Parathyroid adenoma (tissue), 2 donors: ENCODE measurements at regions not wholly inside any gene's neighbourhood (a gene's known extent, or its start where the extent isn't known, plus 50 kb on each side); places are given as distances from the start of the nearest gene placed in this dataset.

Experiments
- H2AFZ ChIP-seq: fragments of 300-600 bp; sonication (generic); one replicate; pipeline ENCODE4 v1.7.0; 2017; ENCODE audit warnings: antibody characterized with exemption, mild to moderate bottlenecking
- H3K27ac ChIP-seq: fragments of 300-600 bp; sonication (generic); one replicate; pipeline ENCODE4 v1.7.0; 2017
- H3K27me3 ChIP-seq: fragments of 300-600 bp; sonication (generic); one replicate; pipeline ENCODE4 v1.7.0; 2017; ENCODE audit warnings: low read length; ENCODE audit not compliant: control insufficient read depth, insufficient read depth
- H3K36me3 ChIP-seq: fragments of 300-600 bp; sonication (generic); one replicate; pipeline ENCODE4 v1.7.0; 2017; ENCODE audit warnings: low read length; ENCODE audit not compliant: control insufficient read depth, insufficient read depth
- H3K4me1 ChIP-seq: fragments of 300-600 bp; sonication (generic); one replicate; pipeline ENCODE4 v1.7.0; 2017; ENCODE audit warnings: control low read depth
- H3K4me2 ChIP-seq: fragments of 300-600 bp; sonication (generic); one replicate; pipeline ENCODE4 v1.7.0; 2017; ENCODE audit warnings: low read length
- H3K4me3 ChIP-seq: fragments of 300-600 bp; sonication (generic); one replicate; pipeline ENCODE4 v1.7.0; 2017; ENCODE audit warnings: low read depth, low read length
- H3K79me2 ChIP-seq: fragments of 300-600 bp; sonication (generic); one replicate; pipeline ENCODE4 v1.7.0; 2017; ENCODE audit warnings: control low read depth
- H3K9ac ChIP-seq: fragments of 300-600 bp; sonication (generic); one replicate; pipeline ENCODE4 v1.7.0; 2017; ENCODE audit warnings: mild to moderate bottlenecking
- H3K9me3 ChIP-seq: fragments of 300-600 bp; sonication (generic); one replicate; pipeline ENCODE4 v1.7.0; 2017; ENCODE audit warnings: low read length; ENCODE audit not compliant: control insufficient read depth
- TF ChIP-seq, protein P1 (sequence below): fragments of 300-600 bp; sonication (generic); IDR thresholded peaks from one replicate; pipeline ENCODE4 v1.7.0; 2017; ENCODE audit warnings: antibody characterized with exemption, mild to moderate bottlenecking
- donor health status: primary hyperparathyroidism.

DNA sequence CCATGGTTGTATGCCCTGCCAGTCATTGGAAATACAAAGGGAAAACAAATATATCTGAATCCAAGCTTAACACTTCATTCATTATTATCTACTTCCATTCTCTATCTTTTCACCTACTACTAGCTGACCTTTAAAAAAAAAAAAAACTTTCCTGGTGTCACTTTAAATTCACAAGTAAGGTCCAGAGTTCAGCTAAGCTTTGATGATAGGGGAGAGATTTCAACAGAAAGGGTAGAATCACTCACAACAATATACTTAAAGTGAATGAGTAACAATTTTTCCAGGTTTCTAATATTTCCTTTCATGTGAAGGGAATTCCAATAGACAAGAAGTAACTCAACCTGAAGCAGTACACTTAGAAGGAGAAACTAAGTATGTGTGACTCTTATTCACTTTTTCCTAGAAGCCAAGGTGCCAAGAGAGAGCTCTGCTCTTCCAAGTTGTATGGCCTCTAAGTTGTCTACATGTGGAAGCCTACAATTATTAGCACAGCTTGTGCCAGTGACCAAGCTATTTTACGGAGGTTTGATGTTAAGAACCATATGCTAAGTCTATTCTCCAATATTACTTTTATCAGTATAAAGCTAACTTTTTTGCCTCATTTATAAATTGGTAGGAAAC is 371.7 kb downstream of the TENT5A start:
- Histone ChIP-seq H3K9ac (no peak overlapping the region), H3K27me3 (no peaks in the 10 kb centered on the region), H3K27ac (no peak overlapping the region), H3K4me1 (no peaks in the 10 kb centered on the region), H3K4me3 (no peak overlapping the region), H3K79me2 (no peaks in the 10 kb centered on the region), H2AFZ (no peak overlapping the region), H3K9me3 (no peaks in the 10 kb centered on the region), H3K36me3 (no peaks in the 10 kb centered on the region), H3K4me2 (no peak overlapping the region)
- TF ChIP-seq, protein P1, sequence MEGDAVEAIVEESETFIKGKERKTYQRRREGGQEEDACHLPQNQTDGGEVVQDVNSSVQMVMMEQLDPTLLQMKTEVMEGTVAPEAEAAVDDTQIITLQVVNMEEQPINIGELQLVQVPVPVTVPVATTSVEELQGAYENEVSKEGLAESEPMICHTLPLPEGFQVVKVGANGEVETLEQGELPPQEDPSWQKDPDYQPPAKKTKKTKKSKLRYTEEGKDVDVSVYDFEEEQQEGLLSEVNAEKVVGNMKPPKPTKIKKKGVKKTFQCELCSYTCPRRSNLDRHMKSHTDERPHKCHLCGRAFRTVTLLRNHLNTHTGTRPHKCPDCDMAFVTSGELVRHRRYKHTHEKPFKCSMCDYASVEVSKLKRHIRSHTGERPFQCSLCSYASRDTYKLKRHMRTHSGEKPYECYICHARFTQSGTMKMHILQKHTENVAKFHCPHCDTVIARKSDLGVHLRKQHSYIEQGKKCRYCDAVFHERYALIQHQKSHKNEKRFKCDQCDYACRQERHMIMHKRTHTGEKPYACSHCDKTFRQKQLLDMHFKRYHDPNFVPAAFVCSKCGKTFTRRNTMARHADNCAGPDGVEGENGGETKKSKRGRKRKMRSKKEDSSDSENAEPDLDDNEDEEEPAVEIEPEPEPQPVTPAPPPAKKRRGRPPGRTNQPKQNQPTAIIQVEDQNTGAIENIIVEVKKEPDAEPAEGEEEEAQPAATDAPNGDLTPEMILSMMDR = no peak

DNA sequence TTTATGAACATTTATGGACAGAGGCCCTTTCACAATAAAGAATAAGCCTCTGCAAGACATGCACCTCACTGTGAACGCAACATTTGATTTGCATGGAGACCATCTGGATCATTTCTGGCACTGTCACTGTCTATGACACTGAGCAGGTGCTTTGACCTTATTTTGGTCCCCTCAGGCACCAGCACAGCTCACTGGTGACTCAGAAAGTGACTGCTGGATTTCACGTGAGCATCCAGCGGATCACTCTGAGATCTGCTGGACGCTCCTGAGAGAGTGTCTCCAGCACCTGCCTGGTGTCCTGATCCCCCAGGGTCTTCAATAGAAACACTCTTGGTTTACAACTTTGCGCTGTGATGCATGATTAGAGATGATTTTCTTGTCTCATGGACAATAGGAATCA is 375.7 kb downstream of the TENT5A start:
- no peak overlapping the region for H3K9ac ChIP-seq
- H2AFZ ChIP-seq = no peak overlapping the region
- H3K4me3 ChIP-seq = no peak overlapping the region
- no peak overlapping the region for H3K4me2 ChIP-seq
- no peaks in the 10 kb centered on the region for H3K27me3 ChIP-seq
- no peaks in the 10 kb centered on the region for H3K36me3 ChIP-seq
- H3K9me3 ChIP-seq = no peaks in the 10 kb centered on the region
- TF ChIP-seq, protein P1 = no peak
- no peak overlapping the region for H3K27ac ChIP-seq
- H3K79me2 ChIP-seq = no peaks in the 10 kb centered on the region
- H3K4me1 ChIP-seq = no peaks in the 10 kb centered on the region

DNA sequence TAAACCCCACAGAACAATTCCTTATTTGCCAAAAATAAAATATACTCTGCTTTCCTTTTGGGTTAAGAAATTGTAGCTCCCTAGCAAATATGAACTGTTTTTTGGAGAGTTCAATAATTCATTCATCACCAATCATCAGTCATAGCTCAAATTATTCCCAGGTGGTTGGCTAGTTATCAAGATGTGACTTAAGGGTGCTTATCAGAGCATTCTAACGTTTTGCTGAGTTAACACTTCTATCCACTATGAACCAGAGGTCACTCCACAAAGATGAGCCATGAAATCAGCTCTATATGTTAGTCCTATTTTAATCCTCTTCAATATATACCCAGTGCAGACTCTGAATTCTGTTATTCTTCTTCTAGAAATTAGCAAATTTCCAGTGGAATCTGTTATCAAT is 379.1 kb downstream of the TENT5A start:
- no peak overlapping the region for H3K4me3 ChIP-seq
- no peaks in the 10 kb centered on the region for H3K79me2 ChIP-seq
- TF ChIP-seq, protein P1 = no peak
- H2AFZ ChIP-seq = no peak overlapping the region
- no peaks in the 10 kb centered on the region for H3K36me3 ChIP-seq
- H3K9ac ChIP-seq = no peak overlapping the region
- H3K27ac ChIP-seq = no peak overlapping the region
- no peaks in the 10 kb centered on the region for H3K4me1 ChIP-seq
- no peak overlapping the region for H3K4me2 ChIP-seq
- no peaks in the 10 kb centered on the region for H3K9me3 ChIP-seq
- H3K27me3 ChIP-seq = no peaks in the 10 kb centered on the region

DNA sequence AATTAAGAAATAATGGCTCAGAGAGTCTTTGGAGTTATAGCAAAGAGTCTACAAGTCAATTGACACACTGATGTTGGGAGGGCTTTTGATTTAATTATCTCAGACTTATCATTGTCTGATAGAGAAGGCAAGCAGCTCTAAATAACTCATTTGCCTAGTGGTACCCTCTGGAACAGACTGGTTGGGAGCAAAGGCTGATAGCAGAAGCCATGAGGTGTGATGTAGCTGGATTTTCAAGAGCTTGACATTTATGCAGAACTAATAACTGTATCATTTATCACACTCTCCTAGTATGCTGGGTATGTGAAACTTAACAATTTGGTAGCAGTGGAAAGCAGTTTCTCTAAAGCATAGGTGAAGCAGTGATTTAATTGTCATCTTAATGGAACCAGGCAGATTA is 380.6 kb downstream of the TENT5A start:
- Histone ChIP-seq H3K27ac (no peak overlapping the region), H3K4me1 (no peaks in the 10 kb centered on the region), H3K79me2 (no peaks in the 10 kb centered on the region), H3K9ac (no peak overlapping the region), H3K27me3 (no peaks in the 10 kb centered on the region), H3K4me3 (no peak overlapping the region), H2AFZ (no peak overlapping the region), H3K9me3 (no peaks in the 10 kb centered on the region), H3K36me3 (no peaks in the 10 kb centered on the region), H3K4me2 (no peak overlapping the region)
- TF ChIP-seq, protein P1 = no peak

DNA sequence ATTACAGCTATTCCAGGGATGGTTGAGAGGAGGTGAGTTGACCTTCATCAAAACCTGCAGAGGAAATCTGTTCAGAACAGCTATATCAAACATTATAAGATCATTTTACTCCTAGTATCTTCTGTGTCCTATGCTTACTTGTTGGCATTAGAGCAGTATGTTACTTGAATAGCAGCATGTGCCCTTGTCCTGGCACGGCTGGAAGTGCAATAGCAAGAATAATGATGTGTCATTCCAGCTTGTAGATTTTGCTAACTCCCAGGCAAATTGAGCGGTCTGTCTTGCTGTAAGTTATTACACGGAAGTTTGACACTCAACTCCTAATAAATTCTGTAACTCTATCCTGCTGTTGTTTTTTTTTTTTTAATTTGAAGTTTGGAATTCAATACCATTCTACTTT is 385.5 kb downstream of the TENT5A start:
- H3K9me3 ChIP-seq = no peaks in the 10 kb centered on the region
- H3K27me3 ChIP-seq = no peaks in the 10 kb centered on the region
- no peaks in the 10 kb centered on the region for H3K4me1 ChIP-seq
- H3K4me3 ChIP-seq = no peak overlapping the region
- no peaks in the 10 kb centered on the region for H3K79me2 ChIP-seq
- no peak overlapping the region for H3K27ac ChIP-seq
- no peak overlapping the region for H3K9ac ChIP-seq
- no peaks in the 10 kb centered on the region for H3K36me3 ChIP-seq
- no peak overlapping the region for H2AFZ ChIP-seq
- TF ChIP-seq, protein P1 = no peak
- H3K4me2 ChIP-seq = no peak overlapping the region
